ENCODE measurements at regions not wholly inside any gene's neighbourhood (a gene's known extent, or its start where the extent isn't known, plus 50 kb on each side); places are given as distances from the start of the nearest gene placed in this dataset.

DNA sequence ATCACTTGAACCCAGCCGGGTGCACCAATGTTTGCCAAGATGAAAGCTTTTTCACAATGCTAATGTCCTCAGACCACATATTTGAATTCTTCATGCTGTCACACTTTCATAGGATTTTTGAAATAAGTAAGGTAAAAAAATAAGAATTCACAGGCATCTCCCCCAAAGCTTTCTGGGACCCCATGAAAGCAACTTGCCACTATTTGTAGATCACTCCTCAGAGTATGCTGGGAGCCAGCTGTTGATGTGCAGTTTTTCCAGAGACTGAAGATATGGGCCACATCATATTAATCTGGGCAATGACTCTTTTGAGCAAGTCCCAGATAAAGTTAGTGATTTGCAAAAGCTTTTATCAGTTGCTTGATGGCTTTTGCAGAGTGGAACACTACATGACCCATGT, 507.9 kb downstream of the RASEF start:
- Histone ChIP-seq H3K27ac (no peak overlapping the region), H4K20me1 (ENCODE audit: low read depth) (no peaks in the 10 kb centered on the region), H3K4me2 (no peak overlapping the region), H3K36me3 (no peaks in the 10 kb centered on the region), H3K9me3 (ENCODE audit: low read depth) (no peaks in the 10 kb centered on the region), H3K9ac (no peak overlapping the region), H3K27me3 (no peaks in the 10 kb centered on the region), H3K4me1 (no peaks in the 10 kb centered on the region), H2AFZ (replicated peaks) (no peak overlapping the region), H3K79me2 (ENCODE audit: low read depth) (no peaks in the 10 kb centered on the region), H3K4me3 (no peak overlapping the region), H3F3A (ENCODE audit: low read depth) (no peaks in the 10 kb centered on the region)
- peaks cover 17% of the 10 kb centered on the region for H3K4me1 Mint-ChIP-seq
- H3K4me3 Mint-ChIP-seq, result no peak overlapping the region
- no peaks in the 10 kb centered on the region for H3K36me3 Mint-ChIP-seq
- DNase-seq (ENCODE audit: low spot score), result no peak
- H3K27me3 Mint-ChIP-seq (ENCODE audit: insufficient read depth, low read depth), result peaks cover 5% of the 10 kb centered on the region
- TF ChIP-seq EZH2 (IDR thresholded peaks at IDR 0.05), result no peak
- TF ChIP-seq, protein P1, sequence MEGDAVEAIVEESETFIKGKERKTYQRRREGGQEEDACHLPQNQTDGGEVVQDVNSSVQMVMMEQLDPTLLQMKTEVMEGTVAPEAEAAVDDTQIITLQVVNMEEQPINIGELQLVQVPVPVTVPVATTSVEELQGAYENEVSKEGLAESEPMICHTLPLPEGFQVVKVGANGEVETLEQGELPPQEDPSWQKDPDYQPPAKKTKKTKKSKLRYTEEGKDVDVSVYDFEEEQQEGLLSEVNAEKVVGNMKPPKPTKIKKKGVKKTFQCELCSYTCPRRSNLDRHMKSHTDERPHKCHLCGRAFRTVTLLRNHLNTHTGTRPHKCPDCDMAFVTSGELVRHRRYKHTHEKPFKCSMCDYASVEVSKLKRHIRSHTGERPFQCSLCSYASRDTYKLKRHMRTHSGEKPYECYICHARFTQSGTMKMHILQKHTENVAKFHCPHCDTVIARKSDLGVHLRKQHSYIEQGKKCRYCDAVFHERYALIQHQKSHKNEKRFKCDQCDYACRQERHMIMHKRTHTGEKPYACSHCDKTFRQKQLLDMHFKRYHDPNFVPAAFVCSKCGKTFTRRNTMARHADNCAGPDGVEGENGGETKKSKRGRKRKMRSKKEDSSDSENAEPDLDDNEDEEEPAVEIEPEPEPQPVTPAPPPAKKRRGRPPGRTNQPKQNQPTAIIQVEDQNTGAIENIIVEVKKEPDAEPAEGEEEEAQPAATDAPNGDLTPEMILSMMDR (IDR thresholded peaks at IDR 0.05), result no peak
- no peak for TF ChIP-seq EZH2phosphoT487 (IDR thresholded peaks at IDR 0.05)
- H3K9me3 Mint-ChIP-seq, result no peaks in the 10 kb centered on the region
- H3K27ac Mint-ChIP-seq, result no peak overlapping the region

DNA sequence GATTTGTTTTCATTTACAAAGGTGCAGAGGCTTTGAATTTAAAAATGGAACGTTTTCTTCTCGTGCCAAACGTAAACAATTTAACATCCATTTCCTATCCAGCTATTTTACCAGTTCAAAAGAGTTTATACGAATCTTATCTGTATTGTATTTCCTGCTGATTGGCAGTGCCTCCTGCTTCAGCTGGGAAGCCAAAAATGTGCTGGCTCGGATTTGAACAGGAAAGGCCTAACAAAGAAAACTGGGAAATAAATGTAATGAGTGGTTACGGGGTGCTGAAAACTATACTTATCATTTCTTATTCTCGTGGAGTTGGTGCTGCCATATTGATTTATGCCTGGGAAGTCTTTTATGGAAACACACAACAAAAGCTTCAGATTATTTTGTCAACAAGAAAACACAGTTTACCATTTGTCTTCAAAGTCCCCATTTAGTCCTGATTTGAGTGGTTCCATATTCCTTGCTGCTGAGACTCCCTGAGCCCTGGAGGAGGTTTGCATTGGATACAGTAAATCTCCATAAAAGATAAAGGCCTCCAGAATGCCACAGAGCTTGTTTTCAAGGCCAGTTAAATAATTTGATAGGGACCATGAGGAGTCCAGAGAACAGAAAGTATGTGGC, 507.4 kb downstream of the RASEF start:
- peaks cover 5% of the 10 kb centered on the region for H3K27me3 Mint-ChIP-seq (ENCODE audit: insufficient read depth, low read depth)
- no peaks in the 10 kb centered on the region for H3K36me3 Mint-ChIP-seq
- H3K9ac ChIP-seq, result no peak overlapping the region
- no peaks in the 10 kb centered on the region for H4K20me1 ChIP-seq (ENCODE audit: low read depth)
- no peak overlapping the region for H3K27ac Mint-ChIP-seq
- TF ChIP-seq EZH2 (IDR thresholded peaks at IDR 0.05), result no peak
- no peaks in the 10 kb centered on the region for H3K27me3 ChIP-seq
- peaks cover 18% of the 10 kb centered on the region for H3K4me1 Mint-ChIP-seq
- H3K4me3 ChIP-seq, result no peak overlapping the region
- H3K4me1 ChIP-seq, result no peaks in the 10 kb centered on the region
- H2AFZ ChIP-seq (replicated peaks), result peak overlapping the region; percentile 24
- H3K4me3 Mint-ChIP-seq, result no peak overlapping the region
- no peaks in the 10 kb centered on the region for H3K36me3 ChIP-seq
- DNase-seq (ENCODE audit: low spot score), result no peak
- no peaks in the 10 kb centered on the region for H3K79me2 ChIP-seq (ENCODE audit: low read depth)
- no peak overlapping the region for H3K4me2 ChIP-seq
- no peak overlapping the region for H3K27ac ChIP-seq
- H3K9me3 Mint-ChIP-seq, result no peaks in the 10 kb centered on the region
- no peaks in the 10 kb centered on the region for H3K9me3 ChIP-seq (ENCODE audit: low read depth)
- no peaks in the 10 kb centered on the region for H3F3A ChIP-seq (ENCODE audit: low read depth)

DNA sequence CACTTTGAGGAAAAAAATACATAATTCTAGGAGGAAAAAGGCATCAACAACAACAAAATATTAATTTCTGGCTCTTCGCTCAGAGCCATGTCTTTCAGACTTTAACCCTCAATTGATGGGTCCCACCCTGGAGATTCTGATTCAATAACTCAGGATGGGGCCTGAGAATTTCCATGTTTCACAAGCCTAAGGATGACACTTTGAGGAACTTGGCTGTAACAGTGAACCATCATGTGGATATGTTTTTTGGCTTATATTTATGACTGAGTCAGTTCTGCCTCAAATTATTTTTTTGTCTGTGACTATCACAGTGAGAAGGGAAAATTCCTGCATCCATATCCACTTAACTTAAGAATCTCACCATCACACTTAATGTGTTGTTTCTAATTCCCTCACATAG, 504.6 kb downstream of the RASEF start:
- Histone ChIP-seq H3K4me3 (no peak overlapping the region), H4K20me1 (ENCODE audit: low read depth) (no peaks in the 10 kb centered on the region), H3K4me2 (no peak overlapping the region), H3K4me1 (no peaks in the 10 kb centered on the region), H3K27me3 (no peaks in the 10 kb centered on the region), H2AFZ (replicated peaks) (no peak overlapping the region), H3K9ac (no peak overlapping the region), H3K36me3 (no peaks in the 10 kb centered on the region), H3K79me2 (ENCODE audit: low read depth) (no peaks in the 10 kb centered on the region), H3F3A (ENCODE audit: low read depth) (no peaks in the 10 kb centered on the region), H3K27ac (no peak overlapping the region), H3K9me3 (ENCODE audit: low read depth) (no peaks in the 10 kb centered on the region)
- Mint-ChIP-seq H3K27me3 (ENCODE audit: insufficient read depth, low read depth) (peaks cover 6% of the 10 kb centered on the region), H3K27ac (no peak overlapping the region), H3K36me3 (no peaks in the 10 kb centered on the region), H3K9me3 (no peaks in the 10 kb centered on the region), H3K4me3 (no peak overlapping the region), H3K4me1 (peaks cover 18% of the 10 kb centered on the region)
- no peak for DNase-seq (ENCODE audit: low spot score)
- no peak for TF ChIP-seq EZH2 (IDR thresholded peaks at IDR 0.05)
- TF ChIP-seq, protein P1 (IDR thresholded peaks at IDR 0.05), result no peak
- TF ChIP-seq EZH2phosphoT487 (IDR thresholded peaks at IDR 0.05), result no peak

DNA sequence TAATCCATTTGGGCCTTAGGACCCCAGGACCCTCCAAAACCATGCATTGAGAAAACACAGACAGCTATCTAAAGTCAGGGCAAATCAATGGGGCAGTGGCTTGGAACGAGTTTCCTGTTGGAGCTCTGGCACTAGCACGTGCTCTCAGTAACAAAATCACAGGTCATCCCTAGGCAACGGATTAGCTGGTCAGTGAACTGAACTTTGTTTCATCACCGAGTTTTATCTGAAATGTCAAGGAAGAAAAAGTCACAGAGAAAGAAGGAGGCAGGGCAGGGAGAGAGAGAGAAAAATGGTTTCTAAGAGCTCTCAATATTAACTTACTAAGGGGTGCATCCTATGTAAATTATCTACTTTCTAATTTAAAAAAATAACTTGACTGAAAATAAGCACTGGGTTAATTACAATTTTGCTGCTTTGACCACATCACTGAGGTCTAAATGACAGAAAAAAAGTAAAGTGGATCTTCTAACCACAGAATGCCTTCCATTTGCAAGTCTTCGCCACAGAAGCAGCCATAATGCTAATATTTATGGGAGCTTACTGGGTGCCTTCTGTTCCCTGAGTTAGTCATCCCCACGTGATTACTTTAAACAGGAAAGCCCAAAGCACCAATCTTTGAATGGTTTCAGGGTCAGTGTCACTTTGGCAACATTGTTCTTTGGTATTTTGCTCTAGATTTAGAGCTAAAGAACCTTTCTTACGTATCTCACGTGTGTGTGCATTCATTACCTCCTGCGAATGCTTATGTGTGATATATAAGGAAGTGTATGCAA, 503.9 kb downstream of the RASEF start:
- no peaks in the 10 kb centered on the region for H3K27me3 ChIP-seq
- no peak overlapping the region for H3K4me3 ChIP-seq
- Mint-ChIP-seq H3K4me1 (peaks cover 13% of the 10 kb centered on the region), H3K4me3 (no peak overlapping the region), H3K27ac (no peak overlapping the region), H3K36me3 (no peaks in the 10 kb centered on the region), H3K9me3 (no peaks in the 10 kb centered on the region), H3K27me3 (ENCODE audit: insufficient read depth, low read depth) (peaks cover 6% of the 10 kb centered on the region)
- H3K4me2 ChIP-seq, result no peak overlapping the region
- H3K9ac ChIP-seq, result no peak overlapping the region
- no peaks in the 10 kb centered on the region for H3F3A ChIP-seq (ENCODE audit: low read depth)
- no peak for DNase-seq (ENCODE audit: low spot score)
- H3K4me1 ChIP-seq, result no peaks in the 10 kb centered on the region
- no peaks in the 10 kb centered on the region for H4K20me1 ChIP-seq (ENCODE audit: low read depth)
- TF ChIP-seq EZH2phosphoT487 (IDR thresholded peaks at IDR 0.05) (no peak), EZH2 (IDR thresholded peaks at IDR 0.05) (no peak)
- TF ChIP-seq, protein P1 (IDR thresholded peaks at IDR 0.05), result no peak
- H2AFZ ChIP-seq (replicated peaks), result no peak overlapping the region
- no peaks in the 10 kb centered on the region for H3K9me3 ChIP-seq (ENCODE audit: low read depth)
- no peaks in the 10 kb centered on the region for H3K36me3 ChIP-seq
- H3K27ac ChIP-seq, result no peak overlapping the region
- no peaks in the 10 kb centered on the region for H3K79me2 ChIP-seq (ENCODE audit: low read depth)
